Renal cortical epithelial cell (primary cell): ENCODE measurements at regions not wholly inside any gene's neighbourhood (a gene's known extent, or its start where the extent isn't known, plus 50 kb on each side); places are given as distances from the start of the nearest gene placed in this dataset.

Source experiments
- DNase-seq: peaks from one replicate; pipeline ENCODE4 v3.0.0-alpha.2; 2011; ENCODE audit warnings: low read depth

- DNase-seq: no peak
Observed at GRCh38 chr17:77497578-77497934, 356.8 kb downstream of the SEC14L1 start.

GRCh38 chr17:77498091-77498741 is 357.4 kb downstream of the SEC14L1 start:
- no peak for DNase-seq

GRCh38 chr17:77498791-77499698 is 358.3 kb downstream of the SEC14L1 start:
- no peak for DNase-seq

GRCh38 chr17:77499699-77500435 is 359.1 kb downstream of the SEC14L1 start:
- DNase-seq: no peak

- no peak for DNase-seq
Observed at GRCh38 chr17:77501101-77501566, 360.4 kb downstream of the SEC14L1 start.

- no peak for DNase-seq
Observed at GRCh38 chr17:77501751-77502625, 361.2 kb downstream of the SEC14L1 start.

- DNase-seq: no peak
Observed at GRCh38 chr17:77502626-77503292, 362.0 kb downstream of the SEC14L1 start.

GRCh38 chr17:77503293-77503655 is 362.5 kb downstream of the SEC14L1 start:
- no peak for DNase-seq

- no peak for DNase-seq
Observed at GRCh38 chr17:77503916-77504651, 363.3 kb downstream of the SEC14L1 start.

GRCh38 chr17:77504652-77505155 is 363.9 kb downstream of the SEC14L1 start:
- no peak for DNase-seq

GRCh38 chr17:77505181-77505639 is 364.4 kb downstream of the SEC14L1 start:
- DNase-seq: no peak

- DNase-seq: no peak
Observed at GRCh38 chr17:77506371-77506991, 365.7 kb downstream of the SEC14L1 start.

GRCh38 chr17:77507111-77507885 is 366.5 kb downstream of the SEC14L1 start:
- no peak for DNase-seq

GRCh38 chr17:77508047-77508715 is 367.4 kb downstream of the SEC14L1 start:
- no peak for DNase-seq

GRCh38 chr17:77509089-77509488 is 368.3 kb downstream of the SEC14L1 start:
- no peak for DNase-seq

- DNase-seq: no peak
Observed at GRCh38 chr17:77509599-77509998, 368.8 kb downstream of the SEC14L1 start.

GRCh38 chr17:77510133-77510796 is 369.5 kb downstream of the SEC14L1 start:
- no peak for DNase-seq
